ENCODE measurements at regions not wholly inside any gene's neighbourhood (a gene's known extent, or its start where the extent isn't known, plus 50 kb on each side); places are given as distances from the start of the nearest gene placed in this dataset.

DNA sequence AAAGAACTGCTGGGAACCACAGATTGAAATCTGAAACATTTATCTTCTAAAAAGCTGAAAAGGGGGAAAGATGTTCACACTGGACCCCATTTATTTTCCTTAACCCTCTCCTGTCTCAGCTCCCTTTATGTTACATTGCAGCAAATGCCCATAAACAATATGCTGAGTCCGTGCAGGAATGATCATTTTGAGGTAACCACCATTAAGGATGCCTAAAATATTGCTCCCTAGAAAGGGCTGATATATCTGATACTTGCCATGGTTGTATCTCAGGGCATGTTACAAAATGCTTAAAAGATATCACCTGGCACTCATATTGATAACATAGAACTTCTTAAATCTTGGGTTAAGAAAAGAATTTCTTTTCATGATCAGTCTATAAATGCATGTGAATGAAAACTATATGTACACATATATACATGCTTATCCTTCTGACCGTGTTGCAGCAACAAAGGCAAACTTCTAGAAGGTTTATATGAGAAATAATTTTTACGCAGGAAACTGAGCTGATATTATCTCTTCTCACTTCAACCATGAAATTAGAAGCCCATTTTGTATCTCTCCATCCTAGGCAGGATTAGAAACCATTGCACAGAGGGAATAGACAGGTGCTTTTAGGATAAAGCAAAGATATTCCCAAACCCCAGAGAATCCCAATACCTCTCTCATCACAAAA lies 362.7 kb upstream of the SLC30A5 start:
- Histone ChIP-seq H4K20me1 (ENCODE audit: low read depth) (no peaks in the 10 kb centered on the region), H3K27me3 (no peaks in the 10 kb centered on the region), H3F3A (ENCODE audit: low read depth) (no peaks in the 10 kb centered on the region), H3K27ac (no peak overlapping the region), H3K4me2 (no peak overlapping the region), H3K9me3 (ENCODE audit: low read depth) (no peaks in the 10 kb centered on the region), H3K4me1 (no peaks in the 10 kb centered on the region), H3K79me2 (ENCODE audit: low read depth) (no peaks in the 10 kb centered on the region), H3K36me3 (no peaks in the 10 kb centered on the region), H3K4me3 (no peak overlapping the region), H3K9ac (no peak overlapping the region), H2AFZ (replicated peaks) (no peak overlapping the region)
- Mint-ChIP-seq H3K4me1 (peaks cover 29% of the 10 kb centered on the region), H3K27ac (peak overlapping the region; percentile 23), H3K9me3 (no peaks in the 10 kb centered on the region), H3K4me3 (no peak overlapping the region), H3K27me3 (ENCODE audit: insufficient read depth, low read depth) (peaks cover 4% of the 10 kb centered on the region), H3K36me3 (no peaks in the 10 kb centered on the region)
- no peak for TF ChIP-seq EZH2phosphoT487 (IDR thresholded peaks at IDR 0.05)
- no peak for TF ChIP-seq EZH2 (IDR thresholded peaks at IDR 0.05)
- TF ChIP-seq, protein P1, sequence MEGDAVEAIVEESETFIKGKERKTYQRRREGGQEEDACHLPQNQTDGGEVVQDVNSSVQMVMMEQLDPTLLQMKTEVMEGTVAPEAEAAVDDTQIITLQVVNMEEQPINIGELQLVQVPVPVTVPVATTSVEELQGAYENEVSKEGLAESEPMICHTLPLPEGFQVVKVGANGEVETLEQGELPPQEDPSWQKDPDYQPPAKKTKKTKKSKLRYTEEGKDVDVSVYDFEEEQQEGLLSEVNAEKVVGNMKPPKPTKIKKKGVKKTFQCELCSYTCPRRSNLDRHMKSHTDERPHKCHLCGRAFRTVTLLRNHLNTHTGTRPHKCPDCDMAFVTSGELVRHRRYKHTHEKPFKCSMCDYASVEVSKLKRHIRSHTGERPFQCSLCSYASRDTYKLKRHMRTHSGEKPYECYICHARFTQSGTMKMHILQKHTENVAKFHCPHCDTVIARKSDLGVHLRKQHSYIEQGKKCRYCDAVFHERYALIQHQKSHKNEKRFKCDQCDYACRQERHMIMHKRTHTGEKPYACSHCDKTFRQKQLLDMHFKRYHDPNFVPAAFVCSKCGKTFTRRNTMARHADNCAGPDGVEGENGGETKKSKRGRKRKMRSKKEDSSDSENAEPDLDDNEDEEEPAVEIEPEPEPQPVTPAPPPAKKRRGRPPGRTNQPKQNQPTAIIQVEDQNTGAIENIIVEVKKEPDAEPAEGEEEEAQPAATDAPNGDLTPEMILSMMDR (IDR thresholded peaks at IDR 0.05) = no peak
- no peak for DNase-seq (ENCODE audit: low spot score)

DNA sequence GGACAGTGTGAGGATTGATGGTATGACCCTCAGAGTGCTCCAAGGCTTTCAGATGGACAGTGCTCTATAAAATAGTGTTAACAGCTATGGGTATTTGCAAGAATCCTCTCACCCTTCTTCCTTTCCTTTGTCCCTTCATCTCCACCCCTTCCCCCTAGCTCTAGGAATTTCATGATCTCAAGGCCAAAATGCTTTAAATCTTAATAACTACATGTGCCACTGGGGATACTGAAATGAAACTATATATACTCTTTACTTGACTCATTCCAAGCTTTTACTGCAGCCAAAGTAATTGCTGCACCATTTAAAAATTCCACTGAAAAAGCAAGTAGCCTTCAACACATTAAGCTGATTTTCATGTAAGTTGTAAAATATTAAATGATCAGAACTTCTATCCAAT lies 361.6 kb upstream of the SLC30A5 start:
- H3K36me3 Mint-ChIP-seq = no peaks in the 10 kb centered on the region
- no peak overlapping the region for H3K27ac Mint-ChIP-seq
- peaks cover 32% of the 10 kb centered on the region for H3K4me1 Mint-ChIP-seq
- H3K9me3 Mint-ChIP-seq = no peaks in the 10 kb centered on the region
- H3K9me3 ChIP-seq (ENCODE audit: low read depth) = no peaks in the 10 kb centered on the region
- no peak overlapping the region for H3K4me3 ChIP-seq
- H3K27me3 Mint-ChIP-seq (ENCODE audit: insufficient read depth, low read depth) = peaks cover 4% of the 10 kb centered on the region
- no peak overlapping the region for H3K4me2 ChIP-seq
- H3K27me3 ChIP-seq = no peaks in the 10 kb centered on the region
- H3K4me1 ChIP-seq = no peaks in the 10 kb centered on the region
- H4K20me1 ChIP-seq (ENCODE audit: low read depth) = no peaks in the 10 kb centered on the region
- no peaks in the 10 kb centered on the region for H3K36me3 ChIP-seq
- H3K9ac ChIP-seq = no peak overlapping the region
- no peak for DNase-seq (ENCODE audit: low spot score)
- H3K79me2 ChIP-seq (ENCODE audit: low read depth) = no peaks in the 10 kb centered on the region
- TF ChIP-seq, protein P1 (IDR thresholded peaks at IDR 0.05) = no peak
- no peak for TF ChIP-seq EZH2phosphoT487 (IDR thresholded peaks at IDR 0.05)
- no peak for TF ChIP-seq EZH2 (IDR thresholded peaks at IDR 0.05)
- H2AFZ ChIP-seq (replicated peaks) = no peak overlapping the region
- no peaks in the 10 kb centered on the region for H3F3A ChIP-seq (ENCODE audit: low read depth)
- H3K27ac ChIP-seq = no peak overlapping the region
- H3K4me3 Mint-ChIP-seq = no peak overlapping the region

- no peak overlapping the region for H3K4me2 ChIP-seq
- H3K36me3 ChIP-seq = no peaks in the 10 kb centered on the region
- no peaks in the 10 kb centered on the region for H3K9me3 ChIP-seq (ENCODE audit: low read depth)
- peak; percentile 8 for DNase-seq (ENCODE audit: low spot score)
- H3K27ac ChIP-seq = no peak overlapping the region
- Mint-ChIP-seq H3K27ac (peak overlapping the region; percentile 21), H3K4me3 (no peak overlapping the region), H3K4me1 (peaks cover 31% of the 10 kb centered on the region), H3K9me3 (no peaks in the 10 kb centered on the region), H3K27me3 (ENCODE audit: insufficient read depth, low read depth) (peaks cover 2% of the 10 kb centered on the region), H3K36me3 (no peaks in the 10 kb centered on the region)
- H3K4me1 ChIP-seq = no peaks in the 10 kb centered on the region
- H3K4me3 ChIP-seq = no peak overlapping the region
- TF ChIP-seq EZH2phosphoT487 (IDR thresholded peaks at IDR 0.05) (no peak), EZH2 (IDR thresholded peaks at IDR 0.05) (no peak)
- TF ChIP-seq, protein P1 (IDR thresholded peaks at IDR 0.05) = no peak
- no peaks in the 10 kb centered on the region for H3F3A ChIP-seq (ENCODE audit: low read depth)
- no peaks in the 10 kb centered on the region for H4K20me1 ChIP-seq (ENCODE audit: low read depth)
- H3K27me3 ChIP-seq = no peaks in the 10 kb centered on the region
- no peak overlapping the region for H3K9ac ChIP-seq
- H2AFZ ChIP-seq (replicated peaks) = no peak overlapping the region
- no peaks in the 10 kb centered on the region for H3K79me2 ChIP-seq (ENCODE audit: low read depth)
These were observed 359.0 kb upstream of the SLC30A5 start for GRCh38 chr5:68734781-68735180.

All from neural progenitor cell (in vitro differentiated cells).